ENCODE measurements at regions not wholly inside any gene's neighbourhood (a gene's known extent, or its start where the extent isn't known, plus 50 kb on each side); places are given as distances from the start of the nearest gene placed in this dataset.
A peak's percentile ranks its signal among the peaks of the same experiment; 100 is the strongest.

- WGBS (ENCODE audit: low lambda C conversion rate) = 0% methylated on average over 6 of the region's 7 CpGs
- H3K27ac ChIP-seq (ENCODE audit: extremely low read length, insufficient read depth, low read length) = no peak overlapping the region
- no peak overlapping the region for H3K9ac ChIP-seq (ENCODE audit: insufficient read depth, low read depth, low read length)
- CTCF ChIA-PET (ENCODE audit: low intra/inter-chr PET ratio, low total read pairs) = no interaction called here
- H3K4me2 ChIP-seq (ENCODE audit: low read depth, low read length) = no peak overlapping the region
- H3K36me3 ChIP-seq (replicated peaks in 1 of 2; ENCODE audit: control insufficient read depth in 1 of 2, insufficient read depth in 2 of 2, low read length in 2 of 2) = no peaks in the 10 kb centered on the region
- 0 out of 2 replicates have a peak, but pooled peaks cover 6% of the 10 kb centered on the region for H4K20me1 ChIP-seq (ENCODE audit: insufficient read depth, low read length)
- DNase-seq (ENCODE audit: low spot score) = no peak
- H3K9me3 ChIP-seq (ENCODE audit: low read length) = no peaks in the 10 kb centered on the region
- TF ChIP-seq ZBTB40 (IDR thresholded peaks at IDR 0.05) = no peak
- TF ChIP-seq ZBTB40 (CRISPR knock-in tag; IDR thresholded peaks at IDR 0.05) = peak; percentile 89
- no peak for TF ChIP-seq JARID2 (CRISPR knock-in tag; IDR thresholded peaks at IDR 0.05; ENCODE audit: insufficient replicate concordance)
- in situ Hi-C loops (cut with HindIII; ENCODE audit: extremely low pct_ligation_motif_present, low pct_unique_long_range_greater_than_20kb) = no loop called here
- H2AFZ ChIP-seq (ENCODE audit: low read length) = no peak overlapping the region
- no peaks in the 10 kb centered on the region for H3K4me1 ChIP-seq (ENCODE audit: insufficient read depth, low read length)
- H3K79me2 ChIP-seq (ENCODE audit: insufficient read depth, low read length) = no peaks in the 10 kb centered on the region
- POLR2A ChIA-PET = no interaction called here
- FAIRE-seq = no peak
- no peak for ATAC-seq
- no peak overlapping the region for H3K4me3 ChIP-seq (replicated peaks in 1 of 3; ENCODE audit: insufficient read depth in 1 of 3, low read depth in 2 of 3, low read length in 3 of 3)
- peaks cover 7 to 72% of the 10 kb centered on the region in 2 experiments; a peak in 4 of 5 replicates for H3K27me3 ChIP-seq (ENCODE audit: control insufficient read depth in 1 of 2, insufficient read depth in 2 of 2, low read length in 2 of 2)
- BruUV-seq (replicated peaks) = no TSS peak
- intact Hi-C loops (cut with micrococcal nuclease; ENCODE audit: unreplicated experiment) = no loop called here
Observed at GRCh38 chr22:48422900-48423480, 1404.7 kb downstream of the BRD1 start.

All from HepG2 (cell line).